WTC11 (cell line): ENCODE measurements at regions not wholly inside any gene's neighbourhood (a gene's known extent, or its start where the extent isn't known, plus 50 kb on each side); places are given as distances from the start of the nearest gene placed in this dataset.

Experiments
- ATAC-seq: fragments of 200-7000 bp; cut with Tn5 transposase; 2 replicates; pipeline ENCODE4 v1.10.0; 2021; ENCODE audit warnings: mild to moderate bottlenecking, moderate library complexity
- CTCF ChIA-PET: fragments of 300-600 bp; sonication (Branson Sonifier 250); formaldehyde crosslinking; loops from one replicate; lab custom pipeline; 2021; ENCODE audit warnings: antibody characterized with exemption; lab: Charles Lee
- POLR2A ChIA-PET: fragments of 350-600 bp; sonication (Branson Sonifier 250); formaldehyde crosslinking; loops from one replicate; lab custom pipeline; 2021; ENCODE audit warnings: antibody characterized with exemption; lab: Charles Lee
- DNase-seq: peaks from one replicate; pipeline ENCODE4 v3.0.0; 2021; ENCODE audit warnings: low spot score
- H3K27ac Mint-ChIP-seq: 2 replicates; pipeline ENCODE4 v1.8.0; 2021; ENCODE audit warnings: mixed read lengths
- H3K27me3 Mint-ChIP-seq: 2 replicates; pipeline ENCODE4 v1.8.0; 2021; ENCODE audit warnings: low read depth, mild to moderate bottlenecking, moderate library complexity, mixed read lengths
- H3K36me3 Mint-ChIP-seq: 2 replicates; pipeline ENCODE4 v1.8.0; 2021; ENCODE audit warnings: mixed read lengths
- H3K4me1 Mint-ChIP-seq: 2 replicates; pipeline ENCODE4 v1.8.0; 2022; ENCODE audit warnings: mixed read lengths
- H3K4me3 Mint-ChIP-seq: 2 replicates; pipeline ENCODE4 v1.8.0; 2021; ENCODE audit warnings: mild to moderate bottlenecking, moderate library complexity, mixed read lengths
- H3K9me3 Mint-ChIP-seq: 2 replicates; pipeline ENCODE4 v1.8.0; 2021; ENCODE audit warnings: mixed read lengths
- CREB1 ChIP-seq: sonication (generic); formaldehyde crosslinking; IDR thresholded peaks from 2 replicates; pipeline ENCODE4 v1.8.0; 2023; ENCODE audit warnings: mild to moderate bottlenecking, missing genetic modification reagents
- ETV6 ChIP-seq: sonication (generic); formaldehyde crosslinking; IDR thresholded peaks from 2 replicates; pipeline ENCODE4 v1.8.1; 2022; ENCODE audit warnings: mild to moderate bottlenecking, missing genetic modification reagents
- FOXK1 ChIP-seq: sonication (generic); formaldehyde crosslinking; IDR thresholded peaks from 2 replicates; pipeline ENCODE4 v1.8.0; 2022; ENCODE audit warnings: mild to moderate bottlenecking, moderate library complexity, missing genetic modification reagents
- GABPB1 ChIP-seq: sonication (generic); formaldehyde crosslinking; IDR thresholded peaks from 2 replicates; pipeline ENCODE4 v1.8.1; 2023; ENCODE audit warnings: mild to moderate bottlenecking, missing genetic modification reagents
- GRHL2 ChIP-seq: fragments of 250-450 bp; sonication (Bioruptor Pico); IDR thresholded peaks from 2 replicates; pipeline ENCODE4 v1.8.0; 2022; ENCODE audit warnings: mild to moderate bottlenecking, moderate library complexity; ENCODE audit not compliant: insufficient replicate concordance, severe bottlenecking
- JAZF1 ChIP-seq: fragments of 250-450 bp; sonication (Bioruptor Pico); IDR thresholded peaks from 2 replicates; pipeline ENCODE4 v1.9.0; 2021; ENCODE audit warnings: moderate library complexity, mild to moderate bottlenecking, inconsistent platforms
- MYBL2 ChIP-seq: sonication (generic); formaldehyde crosslinking; IDR thresholded peaks from 2 replicates; pipeline ENCODE4 v1.8.1; 2023; ENCODE audit warnings: mild to moderate bottlenecking, moderate library complexity, missing genetic modification reagents
- NFATC4 ChIP-seq: fragments of 250-450 bp; sonication (Bioruptor Pico); IDR thresholded peaks from 2 replicates; pipeline ENCODE4 v1.9.0; 2021; ENCODE audit warnings: mild to moderate bottlenecking
- NR1H2 ChIP-seq: sonication (generic); formaldehyde crosslinking; IDR thresholded peaks from 2 replicates; pipeline ENCODE4 v1.9.0; 2021; ENCODE audit warnings: mild to moderate bottlenecking, moderate library complexity, missing genetic modification reagents
- PRRX2 ChIP-seq: fragments of 250-450 bp; sonication (Bioruptor Pico); IDR thresholded peaks from 2 replicates; pipeline ENCODE4 v1.8.0; 2021; ENCODE audit warnings: mild to moderate bottlenecking
- TP53 ChIP-seq: sonication (generic); formaldehyde crosslinking; IDR thresholded peaks from 2 replicates; pipeline ENCODE4 v1.8.1; 2023; ENCODE audit warnings: mild to moderate bottlenecking, missing genetic modification reagents
- ZBTB21 ChIP-seq: sonication (generic); formaldehyde crosslinking; IDR thresholded peaks from 2 replicates; pipeline ENCODE4 v1.8.1; 2023; ENCODE audit warnings: mild to moderate bottlenecking, missing genetic modification reagents, borderline replicate concordance
- ZNF396 ChIP-seq: fragments of 250-450 bp; sonication (Bioruptor Pico); IDR thresholded peaks from 2 replicates; pipeline ENCODE4 v1.8.0; 2021; ENCODE audit warnings: mild to moderate bottlenecking, moderate library complexity, borderline replicate concordance
- ZNF416 ChIP-seq: fragments of 250-450 bp; sonication (Bioruptor Pico); IDR thresholded peaks from 2 replicates; pipeline ENCODE4 v1.9.0; 2021; ENCODE audit warnings: mild to moderate bottlenecking, inconsistent platforms
- TF ChIP-seq, protein P1 (sequence below): fragments of 250-450 bp; sonication (Bioruptor Pico); IDR thresholded peaks from 2 replicates; pipeline ENCODE4 v1.8.0; 2021; ENCODE audit warnings: mild to moderate bottlenecking
- TF ChIP-seq, protein P2 (sequence below): sonication (generic); formaldehyde crosslinking; IDR thresholded peaks from 2 replicates; pipeline ENCODE4 v1.8.0; 2023; ENCODE audit warnings: missing genetic modification reagents, mild to moderate bottlenecking, borderline replicate concordance
- TF ChIP-seq, protein P3 (sequence below): sonication (generic); formaldehyde crosslinking; IDR thresholded peaks from 2 replicates; pipeline ENCODE4 v1.8.1; 2023; ENCODE audit warnings: mild to moderate bottlenecking, missing genetic modification reagents
- TF ChIP-seq, protein P4 (sequence below): sonication (generic); formaldehyde crosslinking; IDR thresholded peaks from 2 replicates; pipeline ENCODE4 v1.8.1; 2023; ENCODE audit warnings: mild to moderate bottlenecking, missing genetic modification reagents
- TF ChIP-seq, protein P5 (sequence below): sonication (generic); formaldehyde crosslinking; IDR thresholded peaks from 2 replicates; pipeline ENCODE4 v1.8.1; 2023; ENCODE audit warnings: mild to moderate bottlenecking, missing genetic modification reagents, moderate library complexity
- TF ChIP-seq, protein P6 (sequence below): sonication (generic); formaldehyde crosslinking; IDR thresholded peaks from 2 replicates; pipeline ENCODE4 v1.8.0; 2023; ENCODE audit warnings: missing genetic modification reagents
- TF ChIP-seq, protein P7 (sequence below): fragments of 250-450 bp; sonication (Bioruptor Pico); IDR thresholded peaks from 2 replicates; pipeline ENCODE4 v2.1.2; 2022; ENCODE audit warnings: mild to moderate bottlenecking, moderate library complexity

DNA sequence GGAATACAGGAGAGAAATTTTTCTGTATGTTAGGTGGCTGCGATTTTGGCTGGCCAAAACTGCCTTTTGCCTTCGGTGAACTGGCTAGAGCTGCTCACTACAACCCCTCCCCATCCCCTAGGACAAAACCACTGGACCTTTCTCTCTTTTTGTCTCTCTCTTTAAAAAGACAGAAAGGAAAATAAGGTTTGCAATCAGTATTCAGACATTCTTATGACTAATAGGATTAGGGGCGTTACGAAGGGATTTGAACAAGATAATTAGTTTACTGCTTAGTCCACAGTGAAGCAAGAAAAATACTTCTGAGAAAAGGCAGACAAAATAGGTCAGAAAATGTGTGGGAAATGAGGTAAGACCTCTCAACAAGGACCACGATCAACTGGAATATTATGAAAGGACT, 180.4 kb downstream of the SLIT2 start:
- TF ChIP-seq, protein P1, sequence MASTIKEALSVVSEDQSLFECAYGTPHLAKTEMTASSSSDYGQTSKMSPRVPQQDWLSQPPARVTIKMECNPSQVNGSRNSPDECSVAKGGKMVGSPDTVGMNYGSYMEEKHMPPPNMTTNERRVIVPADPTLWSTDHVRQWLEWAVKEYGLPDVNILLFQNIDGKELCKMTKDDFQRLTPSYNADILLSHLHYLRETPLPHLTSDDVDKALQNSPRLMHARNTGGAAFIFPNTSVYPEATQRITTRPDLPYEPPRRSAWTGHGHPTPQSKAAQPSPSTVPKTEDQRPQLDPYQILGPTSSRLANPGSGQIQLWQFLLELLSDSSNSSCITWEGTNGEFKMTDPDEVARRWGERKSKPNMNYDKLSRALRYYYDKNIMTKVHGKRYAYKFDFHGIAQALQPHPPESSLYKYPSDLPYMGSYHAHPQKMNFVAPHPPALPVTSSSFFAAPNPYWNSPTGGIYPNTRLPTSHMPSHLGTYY (CRISPR knock-in tag) = no peak
- TF ChIP-seq NR1H2 (CRISPR knock-in tag) (no peak), GRHL2 (CRISPR knock-in tag) (no peak), ETV6 (CRISPR knock-in tag) (no peak), MYBL2 (CRISPR knock-in tag) (no peak), FOXK1 (no peak), GABPB1 (CRISPR knock-in tag) (no peak), ZNF416 (CRISPR knock-in tag) (no peak)
- TF ChIP-seq, protein P2, sequence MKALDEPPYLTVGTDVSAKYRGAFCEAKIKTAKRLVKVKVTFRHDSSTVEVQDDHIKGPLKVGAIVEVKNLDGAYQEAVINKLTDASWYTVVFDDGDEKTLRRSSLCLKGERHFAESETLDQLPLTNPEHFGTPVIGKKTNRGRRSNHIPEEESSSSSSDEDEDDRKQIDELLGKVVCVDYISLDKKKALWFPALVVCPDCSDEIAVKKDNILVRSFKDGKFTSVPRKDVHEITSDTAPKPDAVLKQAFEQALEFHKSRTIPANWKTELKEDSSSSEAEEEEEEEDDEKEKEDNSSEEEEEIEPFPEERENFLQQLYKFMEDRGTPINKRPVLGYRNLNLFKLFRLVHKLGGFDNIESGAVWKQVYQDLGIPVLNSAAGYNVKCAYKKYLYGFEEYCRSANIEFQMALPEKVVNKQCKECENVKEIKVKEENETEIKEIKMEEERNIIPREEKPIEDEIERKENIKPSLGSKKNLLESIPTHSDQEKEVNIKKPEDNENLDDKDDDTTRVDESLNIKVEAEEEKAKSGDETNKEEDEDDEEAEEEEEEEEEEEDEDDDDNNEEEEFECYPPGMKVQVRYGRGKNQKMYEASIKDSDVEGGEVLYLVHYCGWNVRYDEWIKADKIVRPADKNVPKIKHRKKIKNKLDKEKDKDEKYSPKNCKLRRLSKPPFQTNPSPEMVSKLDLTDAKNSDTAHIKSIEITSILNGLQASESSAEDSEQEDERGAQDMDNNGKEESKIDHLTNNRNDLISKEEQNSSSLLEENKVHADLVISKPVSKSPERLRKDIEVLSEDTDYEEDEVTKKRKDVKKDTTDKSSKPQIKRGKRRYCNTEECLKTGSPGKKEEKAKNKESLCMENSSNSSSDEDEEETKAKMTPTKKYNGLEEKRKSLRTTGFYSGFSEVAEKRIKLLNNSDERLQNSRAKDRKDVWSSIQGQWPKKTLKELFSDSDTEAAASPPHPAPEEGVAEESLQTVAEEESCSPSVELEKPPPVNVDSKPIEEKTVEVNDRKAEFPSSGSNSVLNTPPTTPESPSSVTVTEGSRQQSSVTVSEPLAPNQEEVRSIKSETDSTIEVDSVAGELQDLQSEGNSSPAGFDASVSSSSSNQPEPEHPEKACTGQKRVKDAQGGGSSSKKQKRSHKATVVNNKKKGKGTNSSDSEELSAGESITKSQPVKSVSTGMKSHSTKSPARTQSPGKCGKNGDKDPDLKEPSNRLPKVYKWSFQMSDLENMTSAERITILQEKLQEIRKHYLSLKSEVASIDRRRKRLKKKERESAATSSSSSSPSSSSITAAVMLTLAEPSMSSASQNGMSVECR (CRISPR knock-in tag) = no peak
- TF ChIP-seq, protein P3, sequence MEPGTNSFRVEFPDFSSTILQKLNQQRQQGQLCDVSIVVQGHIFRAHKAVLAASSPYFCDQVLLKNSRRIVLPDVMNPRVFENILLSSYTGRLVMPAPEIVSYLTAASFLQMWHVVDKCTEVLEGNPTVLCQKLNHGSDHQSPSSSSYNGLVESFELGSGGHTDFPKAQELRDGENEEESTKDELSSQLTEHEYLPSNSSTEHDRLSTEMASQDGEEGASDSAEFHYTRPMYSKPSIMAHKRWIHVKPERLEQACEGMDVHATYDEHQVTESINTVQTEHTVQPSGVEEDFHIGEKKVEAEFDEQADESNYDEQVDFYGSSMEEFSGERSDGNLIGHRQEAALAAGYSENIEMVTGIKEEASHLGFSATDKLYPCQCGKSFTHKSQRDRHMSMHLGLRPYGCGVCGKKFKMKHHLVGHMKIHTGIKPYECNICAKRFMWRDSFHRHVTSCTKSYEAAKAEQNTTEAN (CRISPR knock-in tag) = no peak
- TF ChIP-seq, protein P4, sequence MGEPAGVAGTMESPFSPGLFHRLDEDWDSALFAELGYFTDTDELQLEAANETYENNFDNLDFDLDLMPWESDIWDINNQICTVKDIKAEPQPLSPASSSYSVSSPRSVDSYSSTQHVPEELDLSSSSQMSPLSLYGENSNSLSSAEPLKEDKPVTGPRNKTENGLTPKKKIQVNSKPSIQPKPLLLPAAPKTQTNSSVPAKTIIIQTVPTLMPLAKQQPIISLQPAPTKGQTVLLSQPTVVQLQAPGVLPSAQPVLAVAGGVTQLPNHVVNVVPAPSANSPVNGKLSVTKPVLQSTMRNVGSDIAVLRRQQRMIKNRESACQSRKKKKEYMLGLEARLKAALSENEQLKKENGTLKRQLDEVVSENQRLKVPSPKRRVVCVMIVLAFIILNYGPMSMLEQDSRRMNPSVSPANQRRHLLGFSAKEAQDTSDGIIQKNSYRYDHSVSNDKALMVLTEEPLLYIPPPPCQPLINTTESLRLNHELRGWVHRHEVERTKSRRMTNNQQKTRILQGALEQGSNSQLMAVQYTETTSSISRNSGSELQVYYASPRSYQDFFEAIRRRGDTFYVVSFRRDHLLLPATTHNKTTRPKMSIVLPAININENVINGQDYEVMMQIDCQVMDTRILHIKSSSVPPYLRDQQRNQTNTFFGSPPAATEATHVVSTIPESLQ (CRISPR knock-in tag) = no peak
- TF ChIP-seq, protein P5, sequence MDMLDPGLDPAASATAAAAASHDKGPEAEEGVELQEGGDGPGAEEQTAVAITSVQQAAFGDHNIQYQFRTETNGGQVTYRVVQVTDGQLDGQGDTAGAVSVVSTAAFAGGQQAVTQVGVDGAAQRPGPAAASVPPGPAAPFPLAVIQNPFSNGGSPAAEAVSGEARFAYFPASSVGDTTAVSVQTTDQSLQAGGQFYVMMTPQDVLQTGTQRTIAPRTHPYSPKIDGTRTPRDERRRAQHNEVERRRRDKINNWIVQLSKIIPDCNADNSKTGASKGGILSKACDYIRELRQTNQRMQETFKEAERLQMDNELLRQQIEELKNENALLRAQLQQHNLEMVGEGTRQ (CRISPR knock-in tag) = no peak
- H3K9me3 Mint-ChIP-seq = no peaks in the 10 kb centered on the region
- peak overlapping the region; percentile 35; the same call in 1 of the 2 replicates for H3K27ac Mint-ChIP-seq
- H3K4me3 Mint-ChIP-seq = no peak overlapping the region
- no peaks in the 10 kb centered on the region for H3K36me3 Mint-ChIP-seq
- H3K27me3 Mint-ChIP-seq = no peaks in the 10 kb centered on the region
- DNase-seq = no peak
- POLR2A ChIA-PET = no interaction called here
- CTCF ChIA-PET = interaction anchor here (1.7 to 2.7 kb wide), 2 partner anchors 10 to 253 kb away, joined by 7 to 11 read pairs; no protein-coding TSS in a partner anchor
- peaks cover 11% of the 10 kb centered on the region for H3K4me1 Mint-ChIP-seq
- no peak for ATAC-seq

DNA sequence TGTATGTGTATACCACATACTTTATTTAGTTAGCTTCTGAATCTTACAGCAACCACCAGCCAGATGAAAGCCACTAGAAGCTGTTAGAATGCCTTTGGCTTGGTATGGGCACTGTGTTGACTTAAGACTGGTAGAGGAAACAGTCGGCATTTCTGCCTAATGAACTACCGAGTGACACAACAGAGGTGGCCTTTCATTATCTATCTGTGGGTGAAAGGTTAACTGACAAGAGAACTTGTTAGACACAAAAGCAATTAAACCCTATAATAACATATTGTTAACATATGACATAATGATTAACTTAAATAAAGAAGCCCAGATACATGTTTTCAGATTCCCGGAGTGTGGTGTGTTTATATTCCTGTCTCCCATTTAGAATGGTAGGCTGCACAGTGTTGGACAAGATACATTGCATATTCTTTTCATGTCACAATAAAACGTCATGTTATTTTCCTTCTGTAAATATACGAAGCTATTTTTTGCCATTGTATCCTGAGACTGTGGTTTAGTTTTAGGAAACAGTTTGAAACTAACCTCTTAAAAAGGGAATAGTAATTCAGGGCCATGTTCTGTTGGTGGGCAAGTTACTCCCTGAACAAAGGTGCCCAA, 181.5 kb downstream of the SLIT2 start:
- H3K27ac Mint-ChIP-seq = no peak overlapping the region
- no peaks in the 10 kb centered on the region for H3K36me3 Mint-ChIP-seq
- peaks cover 11% of the 10 kb centered on the region for H3K4me1 Mint-ChIP-seq
- POLR2A ChIA-PET = no interaction called here
- no peak for DNase-seq
- no peak overlapping the region for H3K4me3 Mint-ChIP-seq
- CTCF ChIA-PET = interaction anchor here (2.7 kb wide), 1 partner anchor 11 kb away, joined by 11 read pairs; no protein-coding TSS in a partner anchor
- ATAC-seq = no peak
- H3K27me3 Mint-ChIP-seq = no peaks in the 10 kb centered on the region
- peaks cover 4% of the 10 kb centered on the region; the same call in 1 of the 2 replicates for H3K9me3 Mint-ChIP-seq
- TF ChIP-seq, protein P6, sequence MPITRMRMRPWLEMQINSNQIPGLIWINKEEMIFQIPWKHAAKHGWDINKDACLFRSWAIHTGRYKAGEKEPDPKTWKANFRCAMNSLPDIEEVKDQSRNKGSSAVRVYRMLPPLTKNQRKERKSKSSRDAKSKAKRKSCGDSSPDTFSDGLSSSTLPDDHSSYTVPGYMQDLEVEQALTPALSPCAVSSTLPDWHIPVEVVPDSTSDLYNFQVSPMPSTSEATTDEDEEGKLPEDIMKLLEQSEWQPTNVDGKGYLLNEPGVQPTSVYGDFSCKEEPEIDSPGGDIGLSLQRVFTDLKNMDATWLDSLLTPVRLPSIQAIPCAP (CRISPR knock-in tag) = no peak
- TF ChIP-seq TP53 (CRISPR knock-in tag) (no peak), CREB1 (CRISPR knock-in tag) (no peak), ZBTB21 (CRISPR knock-in tag) (no peak), ZNF396 (CRISPR knock-in tag) (no peak), JAZF1 (CRISPR knock-in tag) (no peak), NFATC4 (CRISPR knock-in tag) (no peak), PRRX2 (CRISPR knock-in tag) (no peak)
- TF ChIP-seq, protein P7, sequence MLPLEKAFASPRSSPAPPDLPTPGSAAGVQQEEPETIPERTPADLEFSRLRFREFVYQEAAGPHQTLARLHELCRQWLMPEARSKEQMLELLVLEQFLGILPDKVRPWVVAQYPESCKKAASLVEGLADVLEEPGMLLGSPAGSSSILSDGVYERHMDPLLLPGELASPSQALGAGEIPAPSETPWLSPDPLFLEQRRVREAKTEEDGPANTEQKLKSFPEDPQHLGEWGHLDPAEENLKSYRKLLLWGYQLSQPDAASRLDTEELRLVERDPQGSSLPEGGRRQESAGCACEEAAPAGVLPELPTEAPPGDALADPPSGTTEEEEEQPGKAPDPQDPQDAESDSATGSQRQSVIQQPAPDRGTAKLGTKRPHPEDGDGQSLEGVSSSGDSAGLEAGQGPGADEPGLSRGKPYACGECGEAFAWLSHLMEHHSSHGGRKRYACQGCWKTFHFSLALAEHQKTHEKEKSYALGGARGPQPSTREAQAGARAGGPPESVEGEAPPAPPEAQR (CRISPR knock-in tag) = no peak
